IMR-90 (cell line): ENCODE measurements at regions not wholly inside any gene's neighbourhood (a gene's known extent, or its start where the extent isn't known, plus 50 kb on each side); places are given as distances from the start of the nearest gene placed in this dataset.

Experiments used
- ATAC-seq: fragments of 200-7000 bp; cut with Tn5 transposase; 2 replicates; pipeline ENCODE4 v1.9.1; 2020; ENCODE audit warnings: low read depth, mild to moderate bottlenecking, moderate library complexity
- BruUV-seq: library from RNA; stranded (reverse); fragments of 400-500 nt; replicated peaks from 2 replicates; lab custom pipeline; 2021; lab: Mats Ljungman, UMichigan
- CTCF ChIA-PET: fragments of 300-600 bp; formaldehyde crosslinking; extraction: SDS; loops from one replicate; lab custom pipeline; 2021; ENCODE audit warnings: antibody characterized with exemption; lab: Yijun Ruan, JAX
- POLR2A ChIA-PET: fragments of 300-600 bp; sonication (Branson Sonifier 250); formaldehyde crosslinking; loops from one replicate; lab custom pipeline; 2022; ENCODE audit warnings: antibody characterized with exemption; ENCODE audit not compliant: unreplicated experiment; lab: Charles Lee
- DNase-seq: peaks from one replicate; pipeline ENCODE4 v3.0.0; 2013
- H2AFZ ChIP-seq: replicated peaks from 2 replicates; pipeline ENCODE3; 2013; ENCODE audit warnings: low read length, mild to moderate bottlenecking; ENCODE audit not compliant: poor library complexity
- H2AK5ac ChIP-seq: 2 replicates; pipeline ENCODE4 v1.6.1; 2013; ENCODE audit warnings: low read depth, low read length, inconsistent platforms
- H2AK9ac ChIP-seq: replicated peaks from 2 replicates; pipeline ENCODE3; 2013; ENCODE audit warnings: mild to moderate bottlenecking, low read depth, low read length, moderate library complexity; ENCODE audit not compliant: poor library complexity
- H2BK120ac ChIP-seq: 2 replicates; pipeline ENCODE4 v1.6.1; 2013; ENCODE audit warnings: low read depth, low read length, inconsistent platforms
- H2BK15ac ChIP-seq: 3 replicates; pipeline ENCODE4 v1.6.1; 2013; ENCODE audit warnings: low read depth, low read length, inconsistent platforms
- H2BK20ac ChIP-seq: 2 replicates; pipeline ENCODE4 v1.6.1; 2013; ENCODE audit warnings: low read depth, mild to moderate bottlenecking, inconsistent platforms, low read length, moderate library complexity
- H2BK5ac ChIP-seq: 2 replicates; pipeline ENCODE4 v1.6.1; 2013; ENCODE audit warnings: mild to moderate bottlenecking, low read depth, low read length, inconsistent platforms; ENCODE audit not compliant: poor library complexity, severe bottlenecking
- H3K14ac ChIP-seq: replicated peaks from 2 replicates; pipeline ENCODE4 v1.6.1; 2013; ENCODE audit warnings: low read depth, low read length, inconsistent platforms
- H3K18ac ChIP-seq: 2 replicates; pipeline ENCODE4 v1.6.1; 2013; ENCODE audit warnings: low read depth, low read length, control low read depth
- H3K23ac ChIP-seq: 2 replicates; pipeline ENCODE4 v1.6.1; 2013; ENCODE audit warnings: low read depth, low read length, inconsistent platforms
- H3K27ac ChIP-seq: 2 replicates; pipeline ENCODE4 v1.5.1; 2013; ENCODE audit warnings: mild to moderate bottlenecking, control low read depth, low read length; ENCODE audit not compliant: insufficient read depth
- H3K27me3 ChIP-seq: 2 replicates; pipeline ENCODE4 v1.6.1; 2013; ENCODE audit warnings: low read length; ENCODE audit not compliant: control insufficient read depth, insufficient read depth
- H3K36me3 ChIP-seq: 2 replicates; pipeline ENCODE4 v1.6.1; 2013; ENCODE audit warnings: low read length, mixed read lengths; ENCODE audit not compliant: control insufficient read depth, insufficient read depth
- H3K4ac ChIP-seq: 2 replicates; pipeline ENCODE4 v1.6.1; 2013; ENCODE audit warnings: low read depth, low read length, inconsistent platforms
- H3K4me1 ChIP-seq: 2 replicates; pipeline ENCODE4 v1.6.1; 2013; ENCODE audit warnings: low read length, mixed read lengths; ENCODE audit not compliant: control insufficient read depth, insufficient read depth
- H3K4me2 ChIP-seq: 2 replicates; pipeline ENCODE4 v1.6.1; 2013; ENCODE audit warnings: low read depth, mild to moderate bottlenecking, control low read depth, low read length, moderate library complexity
- H3K4me3 ChIP-seq: 2 replicates; pipeline ENCODE4 v1.5.1; 2013; ENCODE audit warnings: low read depth, mild to moderate bottlenecking, control low read depth, low read length, moderate library complexity; ENCODE audit not compliant: insufficient read depth
- H3K56ac ChIP-seq: 2 replicates; pipeline ENCODE4 v1.6.1; 2013; ENCODE audit warnings: low read length, inconsistent platforms; ENCODE audit not compliant: insufficient read depth; ENCODE audit errors: extremely low read depth
- H3K79me1 ChIP-seq, 2 experiments: 2 replicates each; pipeline ENCODE4 v1.6.1; 2013; ENCODE audit warnings: low read length in 2 of 2, inconsistent platforms in 1 of 2, low read depth in 1 of 2
- H3K9ac ChIP-seq: 2 replicates; pipeline ENCODE4 v1.6.1; 2013; ENCODE audit warnings: low read depth, low read length, control low read depth
- H3K9me1 ChIP-seq: 2 replicates; pipeline ENCODE4 v1.6.1; 2013; ENCODE audit warnings: low read length, inconsistent platforms; ENCODE audit not compliant: insufficient read depth
- H3K9me3 ChIP-seq: 2 replicates; pipeline ENCODE4 v1.6.1; 2013; ENCODE audit warnings: low read length; ENCODE audit not compliant: control insufficient read depth, insufficient read depth
- H4K20me1 ChIP-seq: 2 replicates; pipeline ENCODE4 v1.6.1; 2013; ENCODE audit warnings: low read length, inconsistent platforms; ENCODE audit not compliant: insufficient read depth
- H4K5ac ChIP-seq: 2 replicates; pipeline ENCODE4 v1.6.1; 2013; ENCODE audit warnings: mild to moderate bottlenecking, low read depth, low read length, control low read depth
- H4K8ac ChIP-seq, 2 experiments: 2 replicates each; pipeline ENCODE4 v1.6.1; 2013; ENCODE audit warnings: low read depth in 2 of 2, low read length in 2 of 2, control low read depth in 1 of 2, inconsistent platforms in 1 of 2
- H4K91ac ChIP-seq: 2 replicates; pipeline ENCODE4 v1.6.1; 2013; ENCODE audit warnings: low read depth, low read length, inconsistent platforms; ENCODE audit not compliant: insufficient read depth
- MAZ ChIP-seq: IDR thresholded peaks from 2 replicates; pipeline ENCODE4 v1.6.1; 2012; ENCODE audit warnings: low read depth, mild to moderate bottlenecking, low read length, improper control_type of control experiment, moderate library complexity, borderline replicate concordance
- WGBS, 2 experiments: methylation state at CpG; one replicate each; pipeline versions ENCODE4 v1.1.5 to v1.1.7; 2013; ENCODE audit warnings: missing lambda C conversion rate in 2 of 2; ENCODE audit not compliant: insufficient read length in 1 of 2; ENCODE audit errors: extremely low coverage in 2 of 2; 5-methylcytosine and 5-hydroxymethylcytosine counted together
- dilution Hi-C: fragments of 300-500 bp; cut with HindIII; formaldehyde crosslinking; loops from one replicate; pipeline ENCODE4 v1.14.3; 2018; ENCODE audit warnings: low sequenced_read_pairs; ENCODE audit not compliant: unreplicated experiment
- in situ Hi-C: fragments of 300-500 bp; cut with MboI; formaldehyde crosslinking; loops from 3 replicates; pipeline ENCODE4 v1.14.3; 2019; ENCODE audit warnings: low sequenced_read_pairs, inconsistent platforms, mixed read lengths
- intact Hi-C: fragments of 100-400 bp; cut with micrococcal nuclease; formaldehyde crosslinking; loops from 2 replicates; pipeline ENCODE4 v1.10.0; 2022

- H2BK15ac ChIP-seq = no peak overlapping the region
- H4K5ac ChIP-seq = no peak overlapping the region
- H3K4me2 ChIP-seq = no peak overlapping the region
- H3K14ac ChIP-seq = no peak overlapping the region
- no peak for ATAC-seq
- H2BK5ac ChIP-seq = no peak overlapping the region
- H4K91ac ChIP-seq = no peak overlapping the region
- H2BK120ac ChIP-seq = no peak overlapping the region
- no peak overlapping the region for H3K4ac ChIP-seq
- no peak overlapping the region for H2AFZ ChIP-seq
- H4K8ac ChIP-seq = no peak overlapping the region
- H3K27ac ChIP-seq = no peak overlapping the region
- H3K4me1 ChIP-seq = no peaks in the 10 kb centered on the region
- H3K56ac ChIP-seq = no peak overlapping the region
- no peak for DNase-seq
- H2AK5ac ChIP-seq = no peak overlapping the region
- no peak overlapping the region for H3K4me3 ChIP-seq
- no CpG with 5 or more reads among the region's 2 CpGs for WGBS, 2 experiments
- in situ Hi-C loops = no loop called here
- H3K27me3 ChIP-seq = no peaks in the 10 kb centered on the region
- H3K79me1 ChIP-seq = no peaks in the 10 kb centered on the region
- H3K9me1 ChIP-seq = no peaks in the 10 kb centered on the region
- no peak overlapping the region for H2AK9ac ChIP-seq
- intact Hi-C loops = no loop called here
- H3K18ac ChIP-seq = no peak overlapping the region
- ChIA-PET CTCF (no interaction called here), POLR2A (no interaction called here)
- no peaks in the 10 kb centered on the region for H3K36me3 ChIP-seq
- BruUV-seq = no TSS peak
- no peak overlapping the region for H2BK20ac ChIP-seq
- H3K23ac ChIP-seq = no peak overlapping the region
- H4K20me1 ChIP-seq = no peaks in the 10 kb centered on the region
- H3K9me3 ChIP-seq = no peaks in the 10 kb centered on the region
- H3K9ac ChIP-seq = no peak overlapping the region
- dilution Hi-C loops = no loop called here
- no peak for TF ChIP-seq MAZ
These were observed 489.3 kb downstream of the AMY1C start for GRCh38 chr1:104238991-104239390.
